Right lobe of liver (tissue), 4 donors: ENCODE measurements at regions not wholly inside any gene's neighbourhood (a gene's known extent, or its start where the extent isn't known, plus 50 kb on each side); places are given as distances from the start of the nearest gene placed in this dataset.

ENCODE experiments used
- CTCF ChIP-seq, 4 donors: fragments of 200-600 bp in 3 of 4; fragments of 450-650 bp in 1 of 4; IDR thresholded peaks; one replicate each; pipeline versions ENCODE4 v1.5.1 to v1.8.0; 2016 to 2022; ENCODE audit warnings: antibody characterized with exemption in 4 of 4, mild to moderate bottlenecking in 2 of 4
- POLR2A ChIP-seq: fragments of 450-650 bp; IDR thresholded peaks from one replicate; pipeline ENCODE4 v1.6.1; 2017; ENCODE audit warnings: antibody characterized with exemption, mild to moderate bottlenecking
- donor health status: DM: no; HTN: no; CAD: no.
- donor health status: DM: no; HTN: no; CAD: no.
- donor health status: DM: no; HTN: yes; CAD: no.

DNA sequence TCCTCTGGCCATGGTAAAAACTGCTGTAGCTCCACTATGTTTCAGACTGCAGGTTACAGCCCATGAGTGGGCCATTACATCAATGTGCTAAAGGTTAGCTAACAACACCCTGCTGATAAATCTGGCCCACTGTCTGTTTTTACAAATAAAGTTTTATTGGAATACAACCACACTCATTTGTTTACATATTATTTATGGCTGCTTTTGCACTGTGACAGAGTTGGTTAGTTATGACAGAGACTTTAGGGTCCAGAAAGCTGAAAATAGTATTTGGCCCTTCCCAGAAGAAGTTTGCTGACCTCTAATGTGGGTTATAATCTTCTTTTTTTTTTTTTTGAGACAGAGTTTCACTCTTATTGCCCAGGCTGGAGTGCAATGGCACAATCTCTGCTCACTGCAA, 134.2 kb upstream of the PWP1 start:
- TF ChIP-seq CTCF (IDR thresholded peaks at IDR 0.05): no peak
- TF ChIP-seq POLR2A: no peak
